Bronchial epithelial cell (primary cell): ENCODE measurements at regions not wholly inside any gene's neighbourhood (a gene's known extent, or its start where the extent isn't known, plus 50 kb on each side); places are given as distances from the start of the nearest gene placed in this dataset.

Experiments
- DNase-seq: peaks from one replicate; pipeline ENCODE4 v3.0.0-alpha.2; 2010; ENCODE audit warnings: low read depth
- FAIRE-seq: peaks from 2 replicates; lab custom pipeline; 2011; peaks lifted over from hg19 to GRCh38; lab: Jason Lieb, UNC
- H3K27me3 ChIP-seq: 2 replicates; pipeline ENCODE4 v1.5.1; 2011; ENCODE audit warnings: low read length; ENCODE audit not compliant: control insufficient read depth, insufficient read depth
- H3K36me3 ChIP-seq: 2 replicates; pipeline ENCODE4 v1.5.1; 2011; ENCODE audit warnings: low read length; ENCODE audit not compliant: control insufficient read depth, insufficient read depth
- H3K4me3 ChIP-seq: 2 replicates; pipeline ENCODE4 v1.5.1; 2011; ENCODE audit warnings: mild to moderate bottlenecking, low read depth, low read length, control low read depth
- TF ChIP-seq, protein P1 (sequence below): IDR thresholded peaks from 2 replicates; pipeline ENCODE4 v1.5.1; 2011; ENCODE audit warnings: mild to moderate bottlenecking, moderate library complexity, low read length, control low read depth, inconsistent platforms; ENCODE audit not compliant: insufficient read depth, severe bottlenecking

DNA sequence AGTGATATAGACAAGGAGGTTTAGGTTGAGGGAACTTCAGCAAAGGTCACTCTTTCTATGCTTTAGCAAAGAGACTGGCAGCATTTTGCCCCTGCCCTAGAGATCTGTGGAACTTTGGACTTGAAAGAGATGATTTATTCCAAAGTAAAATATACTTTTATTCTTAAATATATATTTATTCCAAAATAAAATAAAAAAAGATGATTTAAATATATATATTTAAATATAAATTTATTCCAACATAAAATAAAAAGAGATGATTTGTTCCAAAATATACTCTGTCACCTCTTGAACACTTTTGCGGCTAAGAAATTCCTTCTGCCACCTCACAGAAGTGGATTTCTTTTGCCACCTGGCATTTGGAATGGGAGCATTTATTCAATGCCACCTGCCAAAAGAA is 521.3 kb upstream of the CHORDC1 start:
- FAIRE-seq: no peak
- TF ChIP-seq, protein P1, sequence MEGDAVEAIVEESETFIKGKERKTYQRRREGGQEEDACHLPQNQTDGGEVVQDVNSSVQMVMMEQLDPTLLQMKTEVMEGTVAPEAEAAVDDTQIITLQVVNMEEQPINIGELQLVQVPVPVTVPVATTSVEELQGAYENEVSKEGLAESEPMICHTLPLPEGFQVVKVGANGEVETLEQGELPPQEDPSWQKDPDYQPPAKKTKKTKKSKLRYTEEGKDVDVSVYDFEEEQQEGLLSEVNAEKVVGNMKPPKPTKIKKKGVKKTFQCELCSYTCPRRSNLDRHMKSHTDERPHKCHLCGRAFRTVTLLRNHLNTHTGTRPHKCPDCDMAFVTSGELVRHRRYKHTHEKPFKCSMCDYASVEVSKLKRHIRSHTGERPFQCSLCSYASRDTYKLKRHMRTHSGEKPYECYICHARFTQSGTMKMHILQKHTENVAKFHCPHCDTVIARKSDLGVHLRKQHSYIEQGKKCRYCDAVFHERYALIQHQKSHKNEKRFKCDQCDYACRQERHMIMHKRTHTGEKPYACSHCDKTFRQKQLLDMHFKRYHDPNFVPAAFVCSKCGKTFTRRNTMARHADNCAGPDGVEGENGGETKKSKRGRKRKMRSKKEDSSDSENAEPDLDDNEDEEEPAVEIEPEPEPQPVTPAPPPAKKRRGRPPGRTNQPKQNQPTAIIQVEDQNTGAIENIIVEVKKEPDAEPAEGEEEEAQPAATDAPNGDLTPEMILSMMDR: no peak
- H3K27me3 ChIP-seq: no peaks in the 10 kb centered on the region
- H3K4me3 ChIP-seq: no peak overlapping the region
- no peaks in the 10 kb centered on the region for H3K36me3 ChIP-seq
- no peak for DNase-seq

DNA sequence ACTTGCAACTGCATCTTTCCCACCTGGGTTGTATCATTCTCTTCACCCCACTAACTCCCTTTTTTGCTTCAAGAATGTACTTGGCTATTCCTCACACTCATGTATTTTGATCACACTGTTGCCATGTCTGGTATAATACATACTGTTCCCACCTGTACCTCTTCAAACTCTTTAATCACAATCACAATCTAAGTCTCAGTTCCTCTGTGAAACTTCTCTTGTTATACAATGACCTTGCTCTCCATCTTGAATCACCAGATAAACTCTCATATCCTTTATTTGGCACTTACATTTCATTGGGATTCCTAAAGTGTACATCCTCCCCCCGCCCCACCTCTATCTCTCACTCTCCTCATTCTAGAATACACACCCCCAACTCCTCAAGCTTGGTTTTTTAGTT is 516.0 kb upstream of the CHORDC1 start:
- Histone ChIP-seq H3K36me3 (no peaks in the 10 kb centered on the region), H3K27me3 (no peaks in the 10 kb centered on the region), H3K4me3 (no peak overlapping the region)
- TF ChIP-seq, protein P1: no peak
- FAIRE-seq (no peak), DNase-seq (no peak)

DNA sequence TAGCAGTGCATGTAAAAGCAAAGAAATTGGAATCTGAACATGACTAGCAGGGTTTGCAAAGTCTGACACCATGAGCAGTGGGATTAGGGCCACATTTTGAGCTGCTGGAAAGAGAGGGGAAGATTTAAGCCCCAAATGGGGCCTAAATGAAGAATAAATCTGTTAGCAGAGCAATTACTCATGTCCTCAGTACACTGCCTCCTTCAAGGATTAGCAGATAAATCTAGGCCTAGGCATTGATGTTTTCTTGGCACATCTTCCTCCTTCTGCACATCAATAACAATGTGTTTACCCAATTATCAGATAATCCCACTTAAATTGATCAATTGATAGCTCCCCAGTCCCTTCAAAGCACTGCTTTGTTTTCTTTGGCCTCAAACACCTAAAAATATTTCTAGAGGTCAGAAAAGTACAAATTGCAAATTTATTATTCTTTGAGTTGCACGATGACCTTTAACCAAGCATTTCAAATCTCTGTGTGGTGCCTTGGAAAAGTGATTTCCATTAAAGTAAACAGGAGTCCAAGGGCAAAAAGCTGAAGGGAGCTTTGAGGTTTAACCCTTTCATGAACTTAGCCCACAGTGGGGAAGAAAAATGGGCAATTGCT is 514.7 kb upstream of the CHORDC1 start:
- H3K27me3 ChIP-seq: no peaks in the 10 kb centered on the region
- FAIRE-seq (no peak), DNase-seq (no peak)
- no peaks in the 10 kb centered on the region for H3K36me3 ChIP-seq
- no peak overlapping the region for H3K4me3 ChIP-seq
- TF ChIP-seq, protein P1: no peak

DNA sequence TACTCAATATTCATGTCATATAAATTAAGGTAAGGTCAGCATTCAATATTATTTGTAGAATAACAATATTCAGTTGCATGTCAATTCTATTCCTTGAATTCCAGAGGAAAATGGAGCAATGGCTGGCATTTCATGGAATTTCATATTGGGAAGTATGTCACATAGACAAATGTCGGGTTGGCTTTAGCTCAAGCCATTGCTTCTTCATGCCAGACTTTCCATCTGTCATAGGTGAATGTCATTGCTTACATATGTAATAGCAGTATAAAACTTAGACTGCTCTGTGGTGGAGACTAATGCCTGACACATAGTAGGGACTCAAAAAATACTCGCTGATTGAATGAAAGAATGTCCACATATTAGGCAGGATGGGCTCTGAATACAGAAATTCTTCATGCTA is 509.6 kb upstream of the CHORDC1 start:
- no peak for FAIRE-seq
- DNase-seq: no peak
- H3K27me3 ChIP-seq: no peaks in the 10 kb centered on the region
- no peaks in the 10 kb centered on the region for H3K36me3 ChIP-seq
- TF ChIP-seq, protein P1: no peak
- no peak overlapping the region for H3K4me3 ChIP-seq

DNA sequence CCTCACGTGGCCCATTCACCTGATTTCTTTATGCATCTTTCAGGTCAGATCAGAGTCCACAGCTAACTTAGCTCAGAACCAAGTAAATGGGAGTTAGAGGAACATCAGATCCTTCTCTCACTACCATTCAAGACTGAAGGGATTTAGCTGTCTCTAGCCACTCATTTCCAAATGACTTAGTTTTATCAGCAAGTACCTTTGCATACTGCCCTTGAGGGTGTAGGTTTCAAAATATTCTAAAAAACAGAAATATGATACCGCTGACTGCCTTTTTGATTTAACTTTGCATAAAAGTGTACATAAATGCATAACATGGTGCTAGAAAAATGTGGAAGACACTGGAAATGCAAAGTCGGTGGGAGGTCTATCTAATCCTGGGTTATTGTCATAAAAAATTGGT is 500.6 kb upstream of the CHORDC1 start:
- H3K4me3 ChIP-seq: no peak overlapping the region
- DNase-seq (no peak), FAIRE-seq (no peak)
- H3K36me3 ChIP-seq: no peaks in the 10 kb centered on the region
- H3K27me3 ChIP-seq: no peaks in the 10 kb centered on the region
- TF ChIP-seq, protein P1: no peak
